Osteocyte (in vitro differentiated cells): ENCODE measurements at regions not wholly inside any gene's neighbourhood (a gene's known extent, or its start where the extent isn't known, plus 50 kb on each side); places are given as distances from the start of the nearest gene placed in this dataset.

ENCODE experiments used
- DNase-seq: peaks from one replicate; pipeline ENCODE4 v3.0.0; 2021; ENCODE audit warnings: mixed read lengths; ENCODE audit not compliant: unreplicated experiment; ENCODE audit errors: extremely low spot score
- H3K27ac Mint-ChIP-seq: one replicate; pipeline ENCODE4 v1.8.0; 2021; ENCODE audit warnings: mild to moderate bottlenecking, mixed read lengths; ENCODE audit not compliant: unreplicated experiment
- H3K27me3 Mint-ChIP-seq: one replicate; pipeline ENCODE4 v1.8.0; 2021; ENCODE audit warnings: mixed read lengths; ENCODE audit not compliant: unreplicated experiment
- H3K36me3 Mint-ChIP-seq: one replicate; pipeline ENCODE4 v1.8.0; 2021; ENCODE audit warnings: mixed read lengths; ENCODE audit not compliant: unreplicated experiment
- H3K4me1 Mint-ChIP-seq: one replicate; pipeline ENCODE4 v1.8.0; 2021; ENCODE audit warnings: mixed read lengths; ENCODE audit not compliant: unreplicated experiment
- H3K4me3 Mint-ChIP-seq: one replicate; pipeline ENCODE4 v1.8.0; 2021; ENCODE audit warnings: mild to moderate bottlenecking, moderate library complexity, mixed read lengths; ENCODE audit not compliant: unreplicated experiment
- H3K9me3 Mint-ChIP-seq: one replicate; pipeline ENCODE4 v1.8.0; 2021; ENCODE audit warnings: mixed read lengths; ENCODE audit not compliant: unreplicated experiment
- CTCF ChIP-seq: fragments of 200-600 bp; sonication (generic); IDR thresholded peaks from 2 replicates; pipeline ENCODE4 v1.5.0; 2021; ENCODE audit warnings: antibody characterized with exemption, mild to moderate bottlenecking, moderate library complexity

GRCh38 chr2:66364495-66365333 is 70.2 kb upstream of the MEIS1 start:
- H3K4me1 Mint-ChIP-seq, result no peaks in the 10 kb centered on the region
- no peak overlapping the region for H3K4me3 Mint-ChIP-seq
- no peak for TF ChIP-seq CTCF
- H3K36me3 Mint-ChIP-seq, result no peaks in the 10 kb centered on the region
- no peak for DNase-seq
- H3K27ac Mint-ChIP-seq, result no peak overlapping the region
- H3K9me3 Mint-ChIP-seq, result no peaks in the 10 kb centered on the region
- no peaks in the 10 kb centered on the region for H3K27me3 Mint-ChIP-seq

- H3K27me3 Mint-ChIP-seq, result no peaks in the 10 kb centered on the region
- H3K9me3 Mint-ChIP-seq, result no peaks in the 10 kb centered on the region
- no peaks in the 10 kb centered on the region for H3K4me1 Mint-ChIP-seq
- H3K4me3 Mint-ChIP-seq, result no peak overlapping the region
- DNase-seq, result no peak
- no peak for TF ChIP-seq CTCF
- no peaks in the 10 kb centered on the region for H3K36me3 Mint-ChIP-seq
- H3K27ac Mint-ChIP-seq, result no peak overlapping the region
Observed at GRCh38 chr2:66362701-66363100, 72.2 kb upstream of the MEIS1 start.

DNA sequence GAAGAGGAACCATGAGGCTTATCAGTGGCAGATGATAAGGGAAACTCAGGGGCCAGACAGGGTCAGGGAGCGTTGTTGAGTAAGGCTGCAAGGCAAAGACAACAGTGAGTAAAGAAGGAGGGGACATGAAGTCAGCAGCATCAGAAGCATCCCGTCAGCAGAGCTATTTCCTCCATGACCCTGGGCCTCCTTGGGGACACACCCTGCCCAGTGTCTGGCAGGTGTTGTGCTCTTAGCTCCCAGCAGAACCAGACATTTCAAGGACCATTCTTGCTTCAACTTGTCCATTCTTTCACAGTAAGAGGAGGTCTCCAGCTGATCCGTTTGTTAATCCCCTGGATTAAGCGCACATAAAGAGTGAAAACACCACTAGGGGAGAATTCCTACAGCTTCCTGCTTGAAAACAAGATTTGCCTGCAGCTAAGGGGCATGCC is 88.7 kb upstream of the MEIS1 start:
- no peak for DNase-seq
- H3K4me1 Mint-ChIP-seq, result no peaks in the 10 kb centered on the region
- H3K27me3 Mint-ChIP-seq, result no peaks in the 10 kb centered on the region
- H3K4me3 Mint-ChIP-seq, result no peak overlapping the region
- no peak for TF ChIP-seq CTCF
- no peak overlapping the region for H3K27ac Mint-ChIP-seq
- H3K36me3 Mint-ChIP-seq, result no peaks in the 10 kb centered on the region
- H3K9me3 Mint-ChIP-seq, result peaks cover 40% of the 10 kb centered on the region

GRCh38 chr2:66344087-66344663 is 90.8 kb upstream of the MEIS1 start:
- H3K4me1 Mint-ChIP-seq, result no peaks in the 10 kb centered on the region
- no peak overlapping the region for H3K4me3 Mint-ChIP-seq
- no peaks in the 10 kb centered on the region for H3K27me3 Mint-ChIP-seq
- DNase-seq, result no peak
- no peak for TF ChIP-seq CTCF
- no peaks in the 10 kb centered on the region for H3K36me3 Mint-ChIP-seq
- H3K27ac Mint-ChIP-seq, result no peak overlapping the region
- H3K9me3 Mint-ChIP-seq, result peaks cover 40% of the 10 kb centered on the region

- no peaks in the 10 kb centered on the region for H3K4me1 Mint-ChIP-seq
- H3K4me3 Mint-ChIP-seq, result no peak overlapping the region
- H3K36me3 Mint-ChIP-seq, result no peaks in the 10 kb centered on the region
- H3K27me3 Mint-ChIP-seq, result no peaks in the 10 kb centered on the region
- no peak for DNase-seq
- H3K9me3 Mint-ChIP-seq, result peaks cover 40% of the 10 kb centered on the region
- no peak for TF ChIP-seq CTCF
- no peak overlapping the region for H3K27ac Mint-ChIP-seq
Observed at GRCh38 chr2:66343259-66343658, 91.7 kb upstream of the MEIS1 start.
